ENCODE measurements at regions not wholly inside any gene's neighbourhood (a gene's known extent, or its start where the extent isn't known, plus 50 kb on each side); places are given as distances from the start of the nearest gene placed in this dataset.

GRCh38 chr16:65815707-65816106, 550.8 kb upstream of the CDH5 start:
- no peak for TF ChIP-seq CTCF (IDR thresholded peaks at IDR 0.05)
- no peak for TF ChIP-seq EZH2 (IDR thresholded peaks at IDR 0.05; ENCODE audit: borderline replicate concordance, insufficient read depth, low read depth, low read length, poor library complexity, severe bottlenecking)
